H9 (cell line): ENCODE measurements at regions not wholly inside any gene's neighbourhood (a gene's known extent, or its start where the extent isn't known, plus 50 kb on each side); places are given as distances from the start of the nearest gene placed in this dataset.

Source experiments
- DNase-seq: peaks from one replicate; pipeline ENCODE4 v3.0.0-alpha.2; 2017
- H2AFZ ChIP-seq: one replicate; pipeline ENCODE4 v1.6.1; 2013; ENCODE audit warnings: mild to moderate bottlenecking, low read length, control low read depth, moderate library complexity
- H2AK5ac ChIP-seq: 2 replicates; pipeline ENCODE4 v1.6.1; 2013; ENCODE audit warnings: low read length, control low read depth, mixed read lengths; ENCODE audit not compliant: insufficient read length
- H2BK120ac ChIP-seq: one replicate; pipeline ENCODE4 v1.6.1; 2013; ENCODE audit warnings: low read depth, mild to moderate bottlenecking, low read length, control low read depth, inconsistent platforms; ENCODE audit not compliant: poor library complexity, severe bottlenecking
- H2BK12ac ChIP-seq: 2 replicates; pipeline ENCODE4 v1.6.1; 2013; ENCODE audit warnings: low read length, control low read depth, mixed read lengths, low read depth; ENCODE audit not compliant: insufficient read length
- H2BK15ac ChIP-seq: 2 replicates; pipeline ENCODE4 v1.6.1; 2013; ENCODE audit warnings: low read depth, low read length, control low read depth
- H2BK20ac ChIP-seq: one replicate; pipeline ENCODE4 v1.6.1; 2013; ENCODE audit warnings: low read depth, mild to moderate bottlenecking, low read length, control low read depth, inconsistent platforms; ENCODE audit not compliant: poor library complexity, severe bottlenecking
- H2BK5ac ChIP-seq: 2 replicates; pipeline ENCODE4 v1.6.1; 2013; ENCODE audit warnings: low read length, control low read depth, mixed read lengths; ENCODE audit not compliant: insufficient read length
- H3K14ac ChIP-seq: 2 replicates; pipeline ENCODE4 v1.6.1; 2013; ENCODE audit warnings: low read length, control low read depth; ENCODE audit not compliant: insufficient read depth
- H3K18ac ChIP-seq: 2 replicates; pipeline ENCODE4 v1.6.1; 2013; ENCODE audit warnings: low read depth, mild to moderate bottlenecking, mixed read lengths, low read length, control low read depth; ENCODE audit not compliant: insufficient read length
- H3K23ac ChIP-seq: 2 replicates; pipeline ENCODE4 v1.6.1; 2013; ENCODE audit warnings: low read length, control low read depth, mixed read lengths, low read depth; ENCODE audit not compliant: insufficient read length
- H3K23me2 ChIP-seq: 2 replicates; pipeline ENCODE4 v1.6.1; 2013; ENCODE audit warnings: low read depth, mild to moderate bottlenecking, mixed read lengths, low read length, control low read depth; ENCODE audit not compliant: insufficient read length, poor library complexity, severe bottlenecking
- H3K27ac ChIP-seq: 2 replicates; pipeline ENCODE4 v1.5.1; 2013; ENCODE audit warnings: low read length, control low read depth, mixed read lengths, low read depth; ENCODE audit not compliant: insufficient read length
- H3K27me3 ChIP-seq: 2 replicates; pipeline ENCODE4 v1.6.1; 2013; ENCODE audit warnings: low read length, control low read depth, inconsistent platforms; ENCODE audit not compliant: insufficient read depth
- H3K4ac ChIP-seq: 2 replicates; pipeline ENCODE4 v1.6.1; 2013; ENCODE audit warnings: low read depth, mild to moderate bottlenecking, control low read depth, inconsistent platforms, low read length, moderate library complexity
- H3K4me1 ChIP-seq: 2 replicates; pipeline ENCODE4 v1.6.1; 2013; ENCODE audit warnings: low read length, control low read depth, inconsistent platforms; ENCODE audit not compliant: insufficient read depth
- H3K4me2 ChIP-seq: 2 replicates; pipeline ENCODE4 v1.6.1; 2013; ENCODE audit warnings: low read length, control low read depth, mixed read lengths; ENCODE audit not compliant: insufficient read length, insufficient read depth
- H3K56ac ChIP-seq: 2 replicates; pipeline ENCODE4 v1.6.1; 2013; ENCODE audit warnings: low read depth, mild to moderate bottlenecking, mixed read lengths, low read length, control low read depth; ENCODE audit not compliant: insufficient read length
- H3K79me1 ChIP-seq: 2 replicates; pipeline ENCODE4 v1.6.1; 2013; ENCODE audit warnings: low read depth, mild to moderate bottlenecking, moderate library complexity, low read length, control low read depth, inconsistent platforms; ENCODE audit not compliant: insufficient read depth, poor library complexity, severe bottlenecking
- H3K79me2 ChIP-seq: 2 replicates; pipeline ENCODE4 v1.6.1; 2013; ENCODE audit warnings: low read length, control low read depth, inconsistent platforms; ENCODE audit not compliant: insufficient read depth
- H3K9ac ChIP-seq: 2 replicates; pipeline ENCODE4 v1.6.1; 2013; ENCODE audit warnings: low read length, control low read depth, mixed read lengths; ENCODE audit not compliant: insufficient read length; ENCODE audit errors: extremely low read depth
- H3K9me3 ChIP-seq: one replicate; pipeline ENCODE4 v1.6.1; 2013; ENCODE audit warnings: low read depth, low read length, inconsistent platforms; ENCODE audit not compliant: control insufficient read depth
- H3T11ph ChIP-seq: one replicate; pipeline ENCODE4 v1.6.1; 2013; ENCODE audit warnings: mild to moderate bottlenecking, low read length, control low read depth, inconsistent platforms
- H4K20me1 ChIP-seq: one replicate; pipeline ENCODE4 v1.6.1; 2013; ENCODE audit not compliant: control insufficient read depth, insufficient read length, insufficient read depth
- H4K5ac ChIP-seq: 2 replicates; pipeline ENCODE4 v1.6.1; 2013; ENCODE audit warnings: low read depth, mild to moderate bottlenecking, mixed read lengths, low read length, control low read depth; ENCODE audit not compliant: insufficient read length
- H4K8ac ChIP-seq: replicated peaks from 2 replicates; pipeline ENCODE4 v1.6.1; 2013; ENCODE audit warnings: low read length, control low read depth, mixed read lengths, low read depth; ENCODE audit not compliant: insufficient read length
- H4K91ac ChIP-seq: 2 replicates; pipeline ENCODE4 v1.6.1; 2013; ENCODE audit warnings: low read depth, mild to moderate bottlenecking, moderate library complexity, mixed read lengths, low read length, control low read depth; ENCODE audit not compliant: insufficient read length
- H3K27ac Mint-ChIP-seq, 3 experiments: 2 replicates in 2 of 3; 3 replicates in 1 of 3; pipeline ENCODE4 v1.8.0; 2020 to 2021; ENCODE audit warnings: mixed read lengths in 3 of 3, mild to moderate bottlenecking in 1 of 3, moderate library complexity in 1 of 3
- H3K27me3 Mint-ChIP-seq: 2 replicates; pipeline ENCODE4 v1.8.0; 2021; ENCODE audit warnings: low read depth, mild to moderate bottlenecking, moderate library complexity, mixed read lengths
- H3K36me3 Mint-ChIP-seq, 3 experiments: 2 replicates in 2 of 3; 3 replicates in 1 of 3; pipeline ENCODE4 v1.8.0; 2020 to 2021; ENCODE audit warnings: low read depth in 3 of 3, mixed read lengths in 3 of 3; ENCODE audit not compliant: insufficient read depth in 1 of 3
- H3K4me1 Mint-ChIP-seq, 2 experiments: 2 replicates each; pipeline ENCODE4 v1.8.0; 2020; ENCODE audit warnings: mixed read lengths in 2 of 2
- H3K4me3 Mint-ChIP-seq, 2 experiments: 2 replicates in 1 of 2; 3 replicates in 1 of 2; pipeline ENCODE4 v1.8.0; 2020 to 2021; ENCODE audit warnings: mild to moderate bottlenecking in 2 of 2, mixed read lengths in 2 of 2, moderate library complexity in 1 of 2
- H3K9me3 Mint-ChIP-seq, 2 experiments: 2 replicates in 1 of 2; 3 replicates in 1 of 2; pipeline ENCODE4 v1.8.0; 2020; ENCODE audit warnings: mild to moderate bottlenecking in 2 of 2, mixed read lengths in 2 of 2, moderate library complexity in 1 of 2
- CTCF ChIP-seq: fragments of 200-600 bp; sonication (generic); conservative IDR thresholded peaks from 3 replicates; pipeline ENCODE4 v1.8.0; 2021; ENCODE audit warnings: antibody characterized with exemption, mild to moderate bottlenecking
- WGBS: extraction: QIAGEN DNeasy Blood & Tissue Kit; methylation state at CpG from one replicate; pipeline ENCODE4 v1.1.7; 2013; ENCODE audit warnings: missing lambda C conversion rate, low lambda C conversion rate, mixed read lengths; ENCODE audit not compliant: insufficient read length; ENCODE audit errors: extremely low coverage; 5-methylcytosine and 5-hydroxymethylcytosine counted together

DNA sequence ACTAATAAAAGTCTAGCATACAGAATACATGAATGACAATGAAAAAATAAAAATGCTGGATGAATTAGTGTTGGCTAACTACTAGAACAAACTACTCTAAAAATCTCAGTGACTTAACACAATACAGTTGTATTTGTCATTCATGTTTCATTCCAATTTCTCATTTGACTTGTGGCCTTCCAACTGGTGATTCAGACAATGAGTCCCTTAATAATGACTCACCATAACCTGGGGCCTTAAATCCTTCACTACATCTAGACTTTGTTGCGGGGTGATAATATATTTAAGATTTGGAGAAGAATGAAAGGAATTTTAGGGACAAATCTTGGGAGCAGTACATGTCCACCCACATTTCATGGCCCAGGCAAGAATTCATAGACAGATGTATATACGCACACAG is 90.5 kb upstream of the POM121L12 start:
- H3K4me2 ChIP-seq, result no peak overlapping the region
- H3K18ac ChIP-seq, result no peak overlapping the region
- H3K23ac ChIP-seq, result no peak overlapping the region
- no peak overlapping the region for H3K27ac Mint-ChIP-seq
- no peaks in the 10 kb centered on the region for H3K79me2 ChIP-seq
- H3K23me2 ChIP-seq, result no peaks in the 10 kb centered on the region
- no peak overlapping the region for H2BK120ac ChIP-seq
- H4K8ac ChIP-seq, result no peak overlapping the region
- H3K27me3 ChIP-seq, result no peaks in the 10 kb centered on the region
- no peak overlapping the region for H2BK15ac ChIP-seq
- no peak overlapping the region for H3T11ph ChIP-seq
- H3K9me3 ChIP-seq, result no peaks in the 10 kb centered on the region
- H3K4me1 ChIP-seq, result no peaks in the 10 kb centered on the region; the same call in 1 of the 2 replicates
- H3K4me3 Mint-ChIP-seq, result no peak overlapping the region
- no peak overlapping the region for H3K27ac ChIP-seq
- WGBS, result no CpG with 5 or more reads among the region's 2 CpGs
- H2AFZ ChIP-seq, result no peak overlapping the region
- H3K36me3 Mint-ChIP-seq, result no peaks in the 10 kb centered on the region; a peak in 2 of 7 replicates
- no peak for TF ChIP-seq CTCF
- no peak overlapping the region for H4K91ac ChIP-seq
- no peak overlapping the region for H3K56ac ChIP-seq
- H3K27me3 Mint-ChIP-seq, result no peaks in the 10 kb centered on the region
- H3K4ac ChIP-seq, result no peak overlapping the region
- no peaks in the 10 kb centered on the region for H3K79me1 ChIP-seq
- H4K20me1 ChIP-seq, result no peaks in the 10 kb centered on the region
- H2BK12ac ChIP-seq, result no peak overlapping the region
- DNase-seq, result no peak
- no peak overlapping the region for H2BK20ac ChIP-seq
- no peak overlapping the region for H4K5ac ChIP-seq
- H2AK5ac ChIP-seq, result no peak overlapping the region
- no peak overlapping the region for H3K9ac ChIP-seq
- H2BK5ac ChIP-seq, result no peak overlapping the region
- H3K4me1 Mint-ChIP-seq, result peaks cover 16 to 17% of the 10 kb centered on the region in 2 experiments
- H3K9me3 Mint-ChIP-seq, result no peaks in the 10 kb centered on the region
- H3K14ac ChIP-seq, result no peak overlapping the region
